ENCODE measurements at regions not wholly inside any gene's neighbourhood (a gene's known extent, or its start where the extent isn't known, plus 50 kb on each side); places are given as distances from the start of the nearest gene placed in this dataset.
"Not testable (repeated sequence)": the region's sequence is repeated elsewhere in the genome, so short reads cannot be mapped to it uniquely, and the experiment has no call there.

DNA sequence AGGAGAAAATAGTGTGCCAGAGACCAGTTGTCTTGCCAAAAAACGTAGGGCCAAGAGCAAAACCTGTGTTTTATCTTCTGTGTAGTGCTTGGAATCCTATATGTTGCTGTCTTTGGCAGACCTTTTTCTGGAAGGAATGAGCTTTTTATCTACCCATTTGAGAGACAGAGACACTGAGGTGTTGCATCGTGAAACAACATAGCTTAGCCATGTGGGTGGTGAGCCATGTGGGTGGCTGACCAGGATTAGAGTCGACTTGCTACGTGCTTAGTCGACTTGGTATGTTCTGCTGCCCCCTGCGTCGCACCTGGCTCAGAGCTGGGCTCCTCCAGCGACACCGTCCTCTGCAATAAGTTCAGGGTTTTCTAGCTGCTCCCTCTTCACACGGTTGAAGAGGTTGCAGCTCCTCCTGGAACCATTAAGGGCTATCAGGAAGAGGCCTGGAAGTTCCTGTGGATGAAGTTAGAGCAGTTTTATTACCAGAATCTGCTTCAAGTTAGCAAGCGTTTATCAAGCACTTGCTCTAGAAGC is 175.8 kb downstream of the SH2D4B start:
- Histone ChIP-seq H3K9me3 (ENCODE audit: control insufficient read depth, low read length) (no peaks in the 10 kb centered on the region), H3K9ac (no peak overlapping the region), H3K4me3 (ENCODE audit: low read depth, low read length) (no peak overlapping the region), H3K36me3 (ENCODE audit: control insufficient read depth, insufficient read depth, low read length) (no peaks in the 10 kb centered on the region), H3K27me3 (ENCODE audit: control insufficient read depth, insufficient read depth, low read length) (no peaks in the 10 kb centered on the region), H3K4me1 (peaks cover 2% of the 10 kb centered on the region), H3K4me2 (ENCODE audit: low read length) (no peak overlapping the region), H3K27ac (no peak overlapping the region), H2AFZ (no peak overlapping the region), H3K79me2 (peaks cover 7% of the 10 kb centered on the region)
- TF ChIP-seq, protein P1, sequence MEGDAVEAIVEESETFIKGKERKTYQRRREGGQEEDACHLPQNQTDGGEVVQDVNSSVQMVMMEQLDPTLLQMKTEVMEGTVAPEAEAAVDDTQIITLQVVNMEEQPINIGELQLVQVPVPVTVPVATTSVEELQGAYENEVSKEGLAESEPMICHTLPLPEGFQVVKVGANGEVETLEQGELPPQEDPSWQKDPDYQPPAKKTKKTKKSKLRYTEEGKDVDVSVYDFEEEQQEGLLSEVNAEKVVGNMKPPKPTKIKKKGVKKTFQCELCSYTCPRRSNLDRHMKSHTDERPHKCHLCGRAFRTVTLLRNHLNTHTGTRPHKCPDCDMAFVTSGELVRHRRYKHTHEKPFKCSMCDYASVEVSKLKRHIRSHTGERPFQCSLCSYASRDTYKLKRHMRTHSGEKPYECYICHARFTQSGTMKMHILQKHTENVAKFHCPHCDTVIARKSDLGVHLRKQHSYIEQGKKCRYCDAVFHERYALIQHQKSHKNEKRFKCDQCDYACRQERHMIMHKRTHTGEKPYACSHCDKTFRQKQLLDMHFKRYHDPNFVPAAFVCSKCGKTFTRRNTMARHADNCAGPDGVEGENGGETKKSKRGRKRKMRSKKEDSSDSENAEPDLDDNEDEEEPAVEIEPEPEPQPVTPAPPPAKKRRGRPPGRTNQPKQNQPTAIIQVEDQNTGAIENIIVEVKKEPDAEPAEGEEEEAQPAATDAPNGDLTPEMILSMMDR (IDR thresholded peaks at IDR 0.05), result no peak

DNA sequence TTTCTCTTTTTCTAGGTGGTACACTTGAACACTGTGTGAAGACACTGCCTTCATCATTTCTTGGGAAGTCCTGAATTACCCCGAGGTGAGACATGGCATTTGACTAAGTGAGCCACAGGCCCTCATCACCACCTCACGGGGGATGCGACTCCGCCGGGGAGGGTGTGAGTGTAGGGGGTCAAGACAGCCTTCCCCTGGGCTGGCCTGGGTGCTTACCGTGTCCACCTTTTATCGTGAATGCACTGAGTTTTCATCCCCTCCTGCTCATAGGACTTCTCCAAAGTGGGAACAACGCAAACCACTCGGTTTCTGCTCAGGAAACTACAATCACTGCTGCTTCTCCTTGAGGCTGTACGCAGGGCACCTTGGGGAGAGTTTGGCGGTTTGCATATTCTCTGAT is 176.9 kb downstream of the SH2D4B start:
- Histone ChIP-seq H3K27me3 (ENCODE audit: control insufficient read depth, insufficient read depth, low read length) (no peaks in the 10 kb centered on the region), H3K9me3 (ENCODE audit: control insufficient read depth, low read length) (no peaks in the 10 kb centered on the region), H2AFZ (no peak overlapping the region), H3K36me3 (ENCODE audit: control insufficient read depth, insufficient read depth, low read length) (no peaks in the 10 kb centered on the region), H3K27ac (no peak overlapping the region), H3K9ac (no peak overlapping the region), H3K79me2 (peaks cover 7% of the 10 kb centered on the region), H3K4me1 (peaks cover 2% of the 10 kb centered on the region), H3K4me3 (ENCODE audit: low read depth, low read length) (no peak overlapping the region), H3K4me2 (ENCODE audit: low read length) (no peak overlapping the region)
- TF ChIP-seq, protein P1 (IDR thresholded peaks at IDR 0.05), result no peak

DNA sequence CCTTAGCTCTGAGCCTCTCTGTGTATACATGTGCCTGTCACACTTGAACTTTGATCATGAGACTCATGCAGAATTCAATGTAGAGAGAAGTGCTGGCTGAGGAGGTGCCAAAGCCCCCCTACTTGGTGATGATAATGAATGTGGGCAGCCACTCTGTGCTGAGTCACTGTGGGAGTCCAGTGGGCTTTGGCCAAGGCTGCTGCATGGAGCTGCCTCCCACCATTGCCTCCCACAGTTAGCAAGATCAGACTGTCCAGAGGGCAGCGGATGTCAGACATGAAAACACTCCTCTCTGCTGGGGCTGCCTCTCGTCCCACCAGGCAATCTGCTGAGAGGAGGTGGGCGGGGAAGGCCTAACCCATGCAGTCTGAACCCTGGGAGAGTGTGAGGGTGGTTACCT is 180.3 kb downstream of the SH2D4B start:
- H3K4me3 ChIP-seq (ENCODE audit: low read depth, low read length), result no peak overlapping the region
- H3K9me3 ChIP-seq (ENCODE audit: control insufficient read depth, low read length), result no peaks in the 10 kb centered on the region
- TF ChIP-seq, protein P1 (IDR thresholded peaks at IDR 0.05), result no peak
- H3K79me2 ChIP-seq, result no peaks in the 10 kb centered on the region
- no peak overlapping the region for H3K27ac ChIP-seq
- H3K9ac ChIP-seq, result no peak overlapping the region
- no peaks in the 10 kb centered on the region for H3K36me3 ChIP-seq (ENCODE audit: control insufficient read depth, insufficient read depth, low read length)
- H3K4me1 ChIP-seq, result no peaks in the 10 kb centered on the region
- H2AFZ ChIP-seq, result no peak overlapping the region
- no peaks in the 10 kb centered on the region for H3K27me3 ChIP-seq (ENCODE audit: control insufficient read depth, insufficient read depth, low read length)
- H3K4me2 ChIP-seq (ENCODE audit: low read length), result no peak overlapping the region

DNA sequence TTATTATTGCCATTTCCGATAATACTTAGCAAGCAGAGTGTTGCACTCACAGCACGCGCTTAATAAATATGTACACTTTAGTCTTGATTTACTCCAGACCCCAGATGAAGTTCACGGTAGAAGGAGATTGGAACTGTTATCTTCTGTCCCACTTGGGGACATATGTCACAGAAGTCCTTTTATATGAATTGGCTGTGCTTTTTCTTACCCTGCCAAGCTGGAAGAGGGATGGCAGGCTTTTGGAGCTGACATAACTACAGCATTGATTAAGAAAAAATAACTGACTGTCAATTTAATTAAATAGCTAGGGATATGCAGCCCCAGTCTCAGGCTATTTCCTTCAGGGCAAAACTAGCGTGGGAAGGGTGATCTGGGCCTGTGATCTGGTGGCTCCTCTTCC is 182.2 kb downstream of the SH2D4B start:
- Histone ChIP-seq H3K4me3 (ENCODE audit: low read depth, low read length) (no peak overlapping the region), H3K9me3 (ENCODE audit: control insufficient read depth, low read length) (no peaks in the 10 kb centered on the region), H3K36me3 (ENCODE audit: control insufficient read depth, insufficient read depth, low read length) (no peaks in the 10 kb centered on the region), H2AFZ (no peak overlapping the region), H3K27me3 (ENCODE audit: control insufficient read depth, insufficient read depth, low read length) (no peaks in the 10 kb centered on the region), H3K9ac (no peak overlapping the region), H3K27ac (no peak overlapping the region), H3K4me1 (no peaks in the 10 kb centered on the region), H3K4me2 (ENCODE audit: low read length) (no peak overlapping the region), H3K79me2 (no peaks in the 10 kb centered on the region)
- TF ChIP-seq, protein P1 (IDR thresholded peaks at IDR 0.05), result no peak

DNA sequence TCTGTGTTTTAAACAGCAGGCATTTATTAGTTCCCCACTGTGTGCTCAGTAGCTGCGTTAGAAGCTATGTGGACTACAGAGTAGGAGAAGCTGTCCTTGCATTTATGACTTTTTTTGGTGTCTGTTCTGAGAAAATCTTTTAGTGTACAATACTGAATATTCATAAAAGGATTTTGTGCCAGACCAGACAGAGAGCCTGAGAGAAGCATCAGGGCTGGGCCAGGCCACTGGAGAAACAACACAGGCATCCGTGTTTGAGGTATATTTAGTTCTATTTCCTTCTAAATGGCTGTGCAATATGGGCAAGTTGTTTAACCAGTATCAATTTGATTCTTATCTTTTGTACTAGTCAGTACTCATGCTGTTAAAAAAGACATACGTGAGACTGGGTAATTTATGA is 182.8 kb downstream of the SH2D4B start:
- H2AFZ ChIP-seq, result no peak overlapping the region
- H3K36me3 ChIP-seq (ENCODE audit: control insufficient read depth, insufficient read depth, low read length), result no peaks in the 10 kb centered on the region
- no peak overlapping the region for H3K4me3 ChIP-seq (ENCODE audit: low read depth, low read length)
- H3K27ac ChIP-seq, result no peak overlapping the region
- no peaks in the 10 kb centered on the region for H3K27me3 ChIP-seq (ENCODE audit: control insufficient read depth, insufficient read depth, low read length)
- H3K4me2 ChIP-seq (ENCODE audit: low read length), result no peak overlapping the region
- TF ChIP-seq, protein P1 (IDR thresholded peaks at IDR 0.05), result no peak
- no peak overlapping the region for H3K9ac ChIP-seq
- H3K9me3 ChIP-seq (ENCODE audit: control insufficient read depth, low read length), result no peaks in the 10 kb centered on the region
- H3K79me2 ChIP-seq, result no peaks in the 10 kb centered on the region
- no peaks in the 10 kb centered on the region for H3K4me1 ChIP-seq

DNA sequence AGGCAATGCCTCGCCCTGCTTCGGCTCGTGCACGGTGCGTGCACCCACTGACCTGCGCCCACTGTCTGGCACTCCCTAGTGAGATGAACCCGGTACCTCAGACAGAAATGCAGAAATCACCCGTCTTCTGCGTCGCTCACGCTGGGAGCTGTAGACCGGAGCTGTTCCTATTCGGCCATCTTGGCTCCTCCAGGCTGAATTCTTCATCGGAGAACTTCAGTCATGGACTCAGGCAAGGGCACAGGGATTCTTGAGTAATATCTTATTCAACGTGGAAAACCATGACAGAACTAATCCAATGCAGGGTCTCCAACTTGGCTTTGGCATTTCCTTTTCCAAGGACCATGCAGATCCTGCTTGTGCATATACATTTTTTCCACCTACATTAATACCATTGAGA is 190.7 kb downstream of the SH2D4B start:
- H3K36me3 ChIP-seq (ENCODE audit: control insufficient read depth, insufficient read depth, low read length); H3K9ac ChIP-seq; H3K4me3 ChIP-seq (ENCODE audit: low read depth, low read length); H2AFZ ChIP-seq; H3K79me2 ChIP-seq; H3K27me3 ChIP-seq (ENCODE audit: control insufficient read depth, insufficient read depth, low read length); H3K4me1 ChIP-seq; H3K4me2 ChIP-seq (ENCODE audit: low read length); H3K27ac ChIP-seq; H3K9me3 ChIP-seq (ENCODE audit: control insufficient read depth, low read length): not testable (repeated sequence)
